GM12892 (cell line): ENCODE measurements at regions not wholly inside any gene's neighbourhood (a gene's known extent, or its start where the extent isn't known, plus 50 kb on each side); places are given as distances from the start of the nearest gene placed in this dataset.

ENCODE experiments used
- POLR2A ChIP-seq: IDR thresholded peaks from 2 replicates; pipeline ENCODE4 v1.6.1; 2011; ENCODE audit warnings: low read depth, low read length, control low read depth
- POLR2AphosphoS5 ChIP-seq: IDR thresholded peaks from 2 replicates; pipeline ENCODE4 v1.6.1; 2011; ENCODE audit warnings: low read depth, low read length, control low read depth
- TAF1 ChIP-seq: IDR thresholded peaks from 2 replicates; pipeline ENCODE4 v1.6.1; 2011; ENCODE audit warnings: low read depth, mild to moderate bottlenecking, control low read depth, low read length, borderline replicate concordance

GRCh38 chr6:139627091-139627490 is 252.6 kb upstream of the CITED2 start:
- TF ChIP-seq POLR2A (no peak), POLR2AphosphoS5 (no peak), TAF1 (no peak)
